HepG2 (cell line): ENCODE measurements at regions not wholly inside any gene's neighbourhood (a gene's known extent, or its start where the extent isn't known, plus 50 kb on each side); places are given as distances from the start of the nearest gene placed in this dataset.

Source experiments
- ATAC-seq: fragments of 200-7000 bp; cut with Tn5 transposase; 3 replicates; pipeline ENCODE4 v1.9.1; 2020; ENCODE audit warnings: mild to moderate bottlenecking, moderate library complexity
- BruUV-seq: library from RNA; stranded (reverse); fragments of 400-500 nt; replicated peaks from 2 replicates; lab custom pipeline; 2021; lab: Mats Ljungman, UMichigan
- CTCF ChIA-PET: fragments of 300-600 bp; formaldehyde crosslinking; extraction: SDS; loops from one replicate; lab custom pipeline; 2021; ENCODE audit warnings: low total read pairs, inconsistent platforms, low intra/inter-chr PET ratio; lab: Yijun Ruan, JAX
- POLR2A ChIA-PET: fragments of 350-600 bp; sonication (Branson Sonifier 250); formaldehyde crosslinking; loops from one replicate; lab custom pipeline; 2020; ENCODE audit warnings: antibody characterized with exemption, inconsistent platforms; lab: Yijun Ruan, JAX
- DNase-seq: peaks from one replicate; pipeline ENCODE4 v3.0.0-alpha.2; 2015; ENCODE audit warnings: low spot score
- FAIRE-seq: peaks from 3 replicates; lab custom pipeline; 2011; peaks lifted over from hg19 to GRCh38; lab: Jason Lieb, UNC
- H2AFZ ChIP-seq: one replicate; pipeline ENCODE4 v1.6.1; 2011; ENCODE audit warnings: low read length, inconsistent platforms
- H3K27ac ChIP-seq: fragments of 300-600 bp; 3 replicates; pipeline ENCODE4 v1.8.0; 2011; ENCODE audit warnings: mixed run types, mild to moderate bottlenecking, mixed read lengths, low read length, inconsistent platforms; ENCODE audit not compliant: insufficient read depth; ENCODE audit errors: extremely low read length
- H3K27me3 ChIP-seq, 2 experiments: fragments of 200-600 bp in 1 of 2; 2 replicates in 1 of 2; 3 replicates in 1 of 2; pipeline versions ENCODE4 v1.6.0 to v1.8.0; 2011; ENCODE audit warnings: low read length in 2 of 2, mild to moderate bottlenecking in 2 of 2, moderate library complexity in 2 of 2, inconsistent platforms in 1 of 2; ENCODE audit not compliant: insufficient read depth in 2 of 2, control insufficient read depth in 1 of 2
- H3K36me3 ChIP-seq, 2 experiments: fragments of 200-600 bp in 1 of 2; replicated peaks in 1 of 2; 2 replicates in 1 of 2; 3 replicates in 1 of 2; pipeline versions ENCODE4 v1.5.1 to v1.8.0; 2011; ENCODE audit warnings: low read length in 2 of 2, inconsistent platforms in 1 of 2; ENCODE audit not compliant: insufficient read depth in 2 of 2, control insufficient read depth in 1 of 2
- H3K4me1 ChIP-seq: 2 replicates; pipeline ENCODE4 v1.5.1; 2012; ENCODE audit warnings: low read length, inconsistent platforms; ENCODE audit not compliant: insufficient read depth
- H3K4me2 ChIP-seq: 2 replicates; pipeline ENCODE4 v1.6.0; 2011; ENCODE audit warnings: low read depth, low read length, inconsistent platforms
- H3K4me3 ChIP-seq, 3 experiments: fragments of 200-600 bp in 1 of 3; sonication (generic), shearing (Covaris generic) in 1 of 3; replicated peaks in 1 of 3; 2 replicates each; pipeline ENCODE4 v1.5.1; 2011 to 2016; ENCODE audit warnings: low read length in 3 of 3, inconsistent platforms in 2 of 3, low read depth in 2 of 3, mild to moderate bottlenecking in 2 of 3, control low read depth in 1 of 3, mixed read lengths in 1 of 3; ENCODE audit not compliant: insufficient read depth in 1 of 3
- H3K79me2 ChIP-seq: one replicate; pipeline ENCODE4 v1.6.1; 2011; ENCODE audit warnings: low read length, inconsistent platforms; ENCODE audit not compliant: insufficient read depth
- H3K9ac ChIP-seq: 2 replicates; pipeline ENCODE4 v1.6.0; 2011; ENCODE audit warnings: mild to moderate bottlenecking, low read depth, low read length, inconsistent platforms; ENCODE audit not compliant: insufficient read depth
- H3K9me3 ChIP-seq: 2 replicates; pipeline ENCODE4 v1.5.1; 2012; ENCODE audit warnings: mild to moderate bottlenecking, low read length
- H4K20me1 ChIP-seq: 2 replicates; pipeline ENCODE4 v1.6.0; 2011; ENCODE audit warnings: inconsistent platforms, mild to moderate bottlenecking, low read length, moderate library complexity; ENCODE audit not compliant: insufficient read depth
- GTF2F1 ChIP-seq: fragments of 150-350 bp; IDR thresholded peaks from 2 replicates; pipeline ENCODE4 v1.6.1; 2014; ENCODE audit warnings: low read length
- HNF4G ChIP-seq, 2 experiments: sonication (generic) in 1 of 2; formaldehyde crosslinking in 1 of 2; IDR thresholded peaks; 2 replicates each; pipeline versions ENCODE4 v1.4.0 to v1.6.1; 2011 to 2020; ENCODE audit warnings: borderline replicate concordance in 2 of 2, low read depth in 2 of 2, mild to moderate bottlenecking in 2 of 2, low read length in 1 of 2, missing genetic modification reagents in 1 of 2, moderate library complexity in 1 of 2
- ONECUT2 ChIP-seq: sonication (generic); formaldehyde crosslinking; IDR thresholded peaks from 2 replicates; pipeline ENCODE4 v1.4.0; 2020; ENCODE audit warnings: missing genetic modification reagents
- SALL1 ChIP-seq: sonication (generic); formaldehyde crosslinking; IDR thresholded peaks from 2 replicates; pipeline ENCODE4 v1.8.0; 2022; ENCODE audit warnings: mild to moderate bottlenecking, missing genetic modification reagents
- SAP130 ChIP-seq: IDR thresholded peaks from 2 replicates; pipeline ENCODE4 v1.6.1; 2016; ENCODE audit warnings: low read depth
- ZFP1 ChIP-seq: IDR thresholded peaks from 2 replicates; pipeline ENCODE4 v1.6.1; 2016
- ZNF264 ChIP-seq: sonication (generic); formaldehyde crosslinking; IDR thresholded peaks from 2 replicates; pipeline ENCODE4 v1.4.0; 2020; ENCODE audit warnings: missing genetic modification reagents
- ZNF326 ChIP-seq: sonication (generic); formaldehyde crosslinking; IDR thresholded peaks from 2 replicates; pipeline ENCODE4 v1.4.0; 2020; ENCODE audit warnings: missing genetic modification reagents, borderline replicate concordance
- ZNF367 ChIP-seq: sonication (generic); formaldehyde crosslinking; IDR thresholded peaks from 2 replicates; pipeline ENCODE4 v1.4.0; 2020; ENCODE audit warnings: missing genetic modification reagents, borderline replicate concordance
- ZNF724P ChIP-seq: sonication (generic); formaldehyde crosslinking; IDR thresholded peaks from 2 replicates; pipeline ENCODE4 v1.8.0; 2022; ENCODE audit warnings: missing genetic modification reagents, borderline replicate concordance
- WGBS: methylation state at CpG from one replicate; pipeline ENCODE4 v1.1.6; 2017; ENCODE audit warnings: low lambda C conversion rate; 5-methylcytosine and 5-hydroxymethylcytosine counted together
- in situ Hi-C: cut with HindIII; loops from 2 replicates; pipeline ENCODE4 v1.10.0; 2017; ENCODE audit warnings: low pct_unique_long_range_greater_than_20kb; ENCODE audit not compliant: extremely low pct_ligation_motif_present
- intact Hi-C: fragments of 100-400 bp; cut with micrococcal nuclease; formaldehyde crosslinking; loops from one replicate; pipeline ENCODE4 v1.10.0; 2022; ENCODE audit not compliant: unreplicated experiment

- TF ChIP-seq ZFP1, result no peak
Measured at GRCh38 chrX:39802908-39803307, 294.9 kb downstream of the BCOR start (continued).

DNA sequence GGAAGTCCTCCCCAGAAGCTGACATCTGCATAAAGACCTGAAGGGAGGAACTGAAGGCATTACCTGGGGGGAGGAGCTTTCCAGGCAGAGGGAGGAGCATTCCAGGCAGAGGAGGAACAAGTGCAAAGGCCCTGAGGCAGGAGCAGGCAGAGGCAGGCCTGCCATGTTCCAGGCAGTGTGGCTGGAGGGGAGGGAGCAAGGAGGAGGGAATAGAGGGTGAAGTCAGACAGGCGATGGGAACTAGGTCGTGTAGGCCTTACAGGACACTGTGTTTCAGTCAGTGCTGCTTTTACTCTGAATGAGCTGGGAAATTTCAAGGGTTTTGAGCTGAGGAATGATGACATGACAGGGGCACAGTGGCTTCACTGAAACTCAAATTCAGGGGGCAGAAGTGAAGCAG lies 292.7 kb downstream of the BCOR start:
- H3K27ac ChIP-seq, result no peak overlapping the region
- CTCF ChIA-PET, result no interaction called here
- H3K4me2 ChIP-seq, result no peak overlapping the region
- H3K36me3 ChIP-seq, result no peaks in the 10 kb centered on the region
- FAIRE-seq (no peak), DNase-seq (no peak), ATAC-seq (no peak)
- H3K9me3 ChIP-seq, result no peaks in the 10 kb centered on the region
- no peak overlapping the region for H2AFZ ChIP-seq
- H4K20me1 ChIP-seq, result no peaks in the 10 kb centered on the region
- no peak overlapping the region for H3K4me3 ChIP-seq
- in situ Hi-C loops, result no loop called here
- POLR2A ChIA-PET, result no interaction called here
- TF ChIP-seq ZNF264 (no peak), GTF2F1 (no peak), HNF4G (IDR thresholded peaks at IDR 0.05; ENCODE audit: borderline replicate concordance, low read depth, low read length) (no peak), HNF4G (CRISPR knock-in tag; IDR thresholded peaks at IDR 0.05; ENCODE audit: borderline replicate concordance, low read depth) (no peak), SALL1 (CRISPR knock-in tag) (no peak), ZNF724P (CRISPR knock-in tag) (no peak), SAP130 (CRISPR knock-in tag) (no peak), ONECUT2 (CRISPR knock-in tag) (no peak), ZNF367 (CRISPR knock-in tag) (no peak), ZNF326 (CRISPR knock-in tag) (no peak)
- 29% methylated on average over 2 of the region's 2 CpGs for WGBS
- no TSS peak for BruUV-seq
- no peak overlapping the region for H3K9ac ChIP-seq
- H3K79me2 ChIP-seq, result no peaks in the 10 kb centered on the region
- intact Hi-C loops, result no loop called here
- no peaks in the 10 kb centered on the region for H3K27me3 ChIP-seq
- no peaks in the 10 kb centered on the region for H3K4me1 ChIP-seq
